ENCODE measurements at regions not wholly inside any gene's neighbourhood (a gene's known extent, or its start where the extent isn't known, plus 50 kb on each side); places are given as distances from the start of the nearest gene placed in this dataset.
A peak's percentile ranks its signal among the peaks of the same experiment; 100 is the strongest.

DNA sequence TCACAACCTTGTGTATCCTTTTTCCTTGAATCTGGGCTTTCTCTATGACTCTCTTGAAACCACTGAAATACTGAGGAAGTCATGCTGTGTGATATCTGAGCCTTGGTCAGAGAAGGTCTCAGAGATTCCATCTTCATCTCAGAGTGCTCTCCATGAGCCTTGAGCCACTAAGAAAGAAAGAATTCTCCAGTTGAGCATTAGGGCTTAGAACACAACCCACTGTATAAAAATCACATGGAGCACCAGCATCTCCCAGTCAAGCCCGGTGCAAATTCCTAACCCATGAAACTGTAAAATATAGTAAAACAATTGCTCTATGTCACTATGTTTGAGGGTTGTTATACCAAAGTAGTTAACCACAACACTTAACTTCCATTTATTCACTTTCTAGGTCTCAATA, 181.4 kb downstream of the MOXD1 start:
- no peak overlapping the region for H3K27ac Mint-ChIP-seq
- H3K4me1 Mint-ChIP-seq (ENCODE audit: unreplicated experiment), result no peaks in the 10 kb centered on the region
- H3K9me3 Mint-ChIP-seq, result no peaks in the 10 kb centered on the region
- TF ChIP-seq, protein P1, sequence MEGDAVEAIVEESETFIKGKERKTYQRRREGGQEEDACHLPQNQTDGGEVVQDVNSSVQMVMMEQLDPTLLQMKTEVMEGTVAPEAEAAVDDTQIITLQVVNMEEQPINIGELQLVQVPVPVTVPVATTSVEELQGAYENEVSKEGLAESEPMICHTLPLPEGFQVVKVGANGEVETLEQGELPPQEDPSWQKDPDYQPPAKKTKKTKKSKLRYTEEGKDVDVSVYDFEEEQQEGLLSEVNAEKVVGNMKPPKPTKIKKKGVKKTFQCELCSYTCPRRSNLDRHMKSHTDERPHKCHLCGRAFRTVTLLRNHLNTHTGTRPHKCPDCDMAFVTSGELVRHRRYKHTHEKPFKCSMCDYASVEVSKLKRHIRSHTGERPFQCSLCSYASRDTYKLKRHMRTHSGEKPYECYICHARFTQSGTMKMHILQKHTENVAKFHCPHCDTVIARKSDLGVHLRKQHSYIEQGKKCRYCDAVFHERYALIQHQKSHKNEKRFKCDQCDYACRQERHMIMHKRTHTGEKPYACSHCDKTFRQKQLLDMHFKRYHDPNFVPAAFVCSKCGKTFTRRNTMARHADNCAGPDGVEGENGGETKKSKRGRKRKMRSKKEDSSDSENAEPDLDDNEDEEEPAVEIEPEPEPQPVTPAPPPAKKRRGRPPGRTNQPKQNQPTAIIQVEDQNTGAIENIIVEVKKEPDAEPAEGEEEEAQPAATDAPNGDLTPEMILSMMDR (conservative IDR thresholded peaks at IDR 0.05), result no peak
- no peaks in the 10 kb centered on the region for H3K27me3 Mint-ChIP-seq
- no peak overlapping the region for H3K4me3 Mint-ChIP-seq
- no peaks in the 10 kb centered on the region for H3K36me3 Mint-ChIP-seq
- DNase-seq (ENCODE audit: extremely low spot score, unreplicated experiment), result no peak

DNA sequence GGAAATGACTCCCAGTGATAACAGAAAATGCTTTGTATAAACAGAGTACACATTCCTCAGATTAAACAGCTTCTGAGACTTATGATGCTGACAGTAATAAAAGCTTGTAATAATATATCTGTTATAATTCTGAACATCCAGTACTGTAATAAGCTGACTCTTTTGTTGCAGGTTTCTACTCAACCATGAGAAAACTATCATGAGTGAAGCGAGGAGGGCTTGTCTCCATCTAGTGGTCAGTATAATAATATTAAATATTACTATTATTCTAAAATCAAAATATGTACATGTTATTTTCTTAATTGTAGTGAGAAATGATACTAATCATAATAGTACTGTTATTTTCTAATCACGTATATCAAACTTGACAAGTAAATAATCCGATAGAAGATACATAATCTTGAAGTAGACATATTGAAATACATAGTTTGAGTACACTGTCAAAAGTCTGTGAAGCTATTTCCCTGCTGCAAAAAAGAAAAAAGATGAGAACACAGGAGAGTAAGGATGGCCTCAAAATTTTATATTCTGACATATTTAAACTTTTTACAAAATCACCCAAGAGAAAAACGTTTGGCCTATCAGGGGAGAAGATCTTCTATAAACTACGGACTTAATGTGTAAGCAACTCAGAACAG, 183.1 kb downstream of the MOXD1 start:
- Mint-ChIP-seq H3K4me1 (ENCODE audit: unreplicated experiment) (no peaks in the 10 kb centered on the region), H3K27ac (no peak overlapping the region), H3K27me3 (no peaks in the 10 kb centered on the region), H3K36me3 (no peaks in the 10 kb centered on the region), H3K9me3 (no peaks in the 10 kb centered on the region), H3K4me3 (no peak overlapping the region)
- TF ChIP-seq, protein P1 (conservative IDR thresholded peaks at IDR 0.05), result peak; percentile 82
- no peak for DNase-seq (ENCODE audit: extremely low spot score, unreplicated experiment)

DNA sequence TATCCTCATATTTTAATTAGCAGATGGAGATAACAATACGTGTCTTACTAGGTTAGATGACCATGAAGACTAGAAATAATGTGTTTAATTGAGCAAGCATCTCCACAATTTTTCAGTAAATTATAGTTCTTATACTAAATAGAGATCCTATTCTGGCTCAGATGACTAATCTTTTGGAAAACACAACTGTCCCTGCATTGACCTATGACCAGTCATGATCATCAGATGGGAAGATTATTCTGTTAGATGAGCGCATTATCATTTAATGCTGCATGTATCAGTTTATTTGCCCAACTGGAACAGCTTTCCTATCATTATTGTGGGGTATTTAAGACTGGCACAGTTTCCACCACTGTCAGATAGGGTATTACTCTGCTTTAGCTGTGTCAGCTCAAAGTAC, 185.5 kb downstream of the MOXD1 start:
- no peak for DNase-seq (ENCODE audit: extremely low spot score, unreplicated experiment)
- Mint-ChIP-seq H3K27me3 (no peaks in the 10 kb centered on the region), H3K4me1 (ENCODE audit: unreplicated experiment) (no peaks in the 10 kb centered on the region), H3K9me3 (no peaks in the 10 kb centered on the region), H3K27ac (no peak overlapping the region), H3K36me3 (no peaks in the 10 kb centered on the region), H3K4me3 (no peak overlapping the region)
- TF ChIP-seq, protein P1 (conservative IDR thresholded peaks at IDR 0.05), result no peak

DNA sequence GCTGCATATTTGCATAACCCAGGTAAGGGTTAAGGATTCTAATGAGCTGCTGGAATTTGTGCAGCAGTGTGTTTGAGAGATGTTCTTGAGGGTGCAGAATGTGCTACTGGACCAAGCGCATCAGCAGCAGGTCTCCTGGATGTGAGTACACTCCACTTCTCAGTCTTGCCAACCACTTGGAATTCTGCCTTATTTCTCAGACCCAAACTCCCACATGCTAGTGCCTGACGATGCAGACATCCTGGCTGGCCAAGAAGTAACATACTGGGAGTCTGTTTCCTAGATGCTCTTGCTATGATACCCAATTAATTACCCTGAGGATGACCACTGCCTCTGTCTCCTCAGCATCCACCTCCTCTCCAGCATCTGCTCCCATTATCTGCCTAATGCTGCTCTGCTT, 186.6 kb downstream of the MOXD1 start:
- Mint-ChIP-seq H3K4me3 (no peak overlapping the region), H3K36me3 (no peaks in the 10 kb centered on the region), H3K27ac (no peak overlapping the region), H3K4me1 (ENCODE audit: unreplicated experiment) (no peaks in the 10 kb centered on the region), H3K9me3 (no peaks in the 10 kb centered on the region), H3K27me3 (no peaks in the 10 kb centered on the region)
- no peak for DNase-seq (ENCODE audit: extremely low spot score, unreplicated experiment)
- TF ChIP-seq, protein P1 (conservative IDR thresholded peaks at IDR 0.05), result no peak

DNA sequence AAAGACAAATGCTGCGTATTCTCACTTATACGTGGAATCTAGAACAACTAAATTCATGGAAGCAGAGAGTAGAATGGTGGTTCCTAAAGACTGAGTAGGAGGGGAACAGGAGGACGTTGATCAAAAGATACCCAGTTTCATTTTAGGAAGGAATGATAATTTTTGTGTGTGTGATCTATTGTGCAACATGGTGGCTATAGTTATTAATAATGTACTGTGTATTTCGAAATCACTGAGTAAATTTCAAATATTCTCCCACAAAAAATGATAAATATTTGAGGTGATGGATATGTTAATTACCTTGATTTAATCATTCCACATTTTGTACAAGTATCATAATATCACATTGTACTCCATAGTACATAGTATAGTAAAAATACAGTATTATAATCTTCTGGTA, 187.5 kb downstream of the MOXD1 start:
- no peaks in the 10 kb centered on the region for H3K9me3 Mint-ChIP-seq
- H3K4me1 Mint-ChIP-seq (ENCODE audit: unreplicated experiment), result no peaks in the 10 kb centered on the region
- no peaks in the 10 kb centered on the region for H3K27me3 Mint-ChIP-seq
- no peak overlapping the region for H3K4me3 Mint-ChIP-seq
- no peak overlapping the region for H3K27ac Mint-ChIP-seq
- no peak for DNase-seq (ENCODE audit: extremely low spot score, unreplicated experiment)
- TF ChIP-seq, protein P1 (conservative IDR thresholded peaks at IDR 0.05), result no peak
- no peaks in the 10 kb centered on the region for H3K36me3 Mint-ChIP-seq

DNA sequence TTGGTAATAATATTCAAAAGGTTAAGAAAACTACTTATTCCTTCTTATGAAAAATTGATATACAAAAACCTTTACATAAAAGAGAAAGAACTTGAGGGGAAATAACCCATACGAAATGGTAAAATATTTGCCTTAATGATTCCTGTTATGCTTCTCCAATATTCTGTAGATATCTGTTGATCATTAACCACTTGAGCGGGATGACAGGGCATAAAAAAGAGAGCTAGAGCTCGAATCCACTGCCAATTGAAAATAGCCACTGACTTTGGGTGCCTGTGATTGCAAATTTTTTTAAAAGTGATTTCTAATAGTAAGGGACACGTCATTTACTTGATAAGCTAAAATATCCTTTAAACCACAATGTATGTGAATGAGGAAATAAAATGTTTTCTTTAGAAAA, 188.1 kb downstream of the MOXD1 start:
- no peaks in the 10 kb centered on the region for H3K9me3 Mint-ChIP-seq
- no peak for DNase-seq (ENCODE audit: extremely low spot score, unreplicated experiment)
- no peaks in the 10 kb centered on the region for H3K4me1 Mint-ChIP-seq (ENCODE audit: unreplicated experiment)
- no peak overlapping the region for H3K4me3 Mint-ChIP-seq
- no peak overlapping the region for H3K27ac Mint-ChIP-seq
- no peaks in the 10 kb centered on the region for H3K36me3 Mint-ChIP-seq
- no peaks in the 10 kb centered on the region for H3K27me3 Mint-ChIP-seq
- TF ChIP-seq, protein P1 (conservative IDR thresholded peaks at IDR 0.05), result no peak
